GM18867 (cell line): ENCODE measurements at regions not wholly inside any gene's neighbourhood (a gene's known extent, or its start where the extent isn't known, plus 50 kb on each side); places are given as distances from the start of the nearest gene placed in this dataset.
"Not testable (repeated sequence)": the region's sequence is repeated elsewhere in the genome, so short reads cannot be mapped to it uniquely, and the experiment has no call there.

Source experiments
- ATAC-seq: cut with Tn5 transposase; IDR thresholded peaks from one replicate; pipeline ENCODE4 v1.9.1; 2021; ENCODE audit warnings: mild to moderate bottlenecking, moderate library complexity; ENCODE audit not compliant: unreplicated experiment

DNA sequence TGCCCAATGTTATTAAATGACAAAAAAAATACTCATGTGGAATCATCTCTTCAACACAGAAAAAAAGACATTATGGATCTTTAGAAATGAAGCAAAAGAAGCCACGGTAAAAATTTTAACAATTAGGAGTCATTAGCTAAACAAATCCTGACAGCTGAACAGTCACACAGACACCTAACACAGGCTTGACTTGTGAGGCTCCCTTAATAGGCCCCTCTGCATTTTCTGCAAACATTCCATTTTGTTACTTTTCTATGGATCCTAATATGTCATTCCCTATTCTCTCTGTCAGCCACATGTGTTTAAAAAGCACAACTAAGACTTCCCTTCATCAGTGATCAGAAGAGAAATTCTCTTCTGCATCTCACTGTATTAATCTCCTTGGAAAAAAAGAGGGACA is 1331.5 kb downstream of the CDH8 start:
- no peak for ATAC-seq

DNA sequence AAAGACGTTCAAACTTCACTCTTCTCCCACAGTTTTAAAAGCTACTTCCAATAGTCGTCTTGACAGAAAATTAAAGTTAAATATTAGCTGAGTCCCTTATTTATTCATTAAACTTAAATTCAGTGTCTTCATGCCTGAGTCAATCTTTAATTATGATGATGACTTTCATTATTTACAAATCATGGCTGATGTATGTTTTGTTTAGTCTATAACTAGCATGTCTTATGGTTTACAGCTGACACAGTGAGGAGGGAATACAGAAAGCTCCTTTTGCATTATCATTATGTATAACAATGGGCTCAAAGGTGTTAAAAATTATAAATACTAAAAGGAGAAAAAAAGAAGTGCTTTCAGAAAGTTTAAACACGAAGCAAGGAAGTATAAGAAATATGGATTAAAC is 1333.1 kb downstream of the CDH8 start:
- no peak for ATAC-seq

DNA sequence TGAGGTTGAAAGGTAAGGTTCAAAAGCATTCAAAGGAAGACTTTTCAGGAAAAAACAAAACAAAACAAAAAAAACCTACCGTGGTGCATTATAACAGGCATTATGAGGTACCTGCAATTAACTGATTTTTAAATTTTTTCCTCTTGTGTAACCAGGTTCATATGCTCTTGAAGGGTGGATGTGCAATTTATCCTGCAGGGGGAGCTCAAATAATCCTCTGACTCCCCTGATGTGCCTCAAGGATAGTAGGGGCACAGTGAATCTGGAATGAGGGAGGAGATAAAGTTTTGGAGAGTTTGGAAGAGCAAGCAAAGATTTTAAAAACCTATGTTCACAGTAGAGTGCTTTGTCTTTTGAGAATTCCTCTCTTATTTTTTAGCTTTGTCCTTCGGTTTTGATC is 1349.4 kb downstream of the CDH8 start:
- ATAC-seq, result no peak

DNA sequence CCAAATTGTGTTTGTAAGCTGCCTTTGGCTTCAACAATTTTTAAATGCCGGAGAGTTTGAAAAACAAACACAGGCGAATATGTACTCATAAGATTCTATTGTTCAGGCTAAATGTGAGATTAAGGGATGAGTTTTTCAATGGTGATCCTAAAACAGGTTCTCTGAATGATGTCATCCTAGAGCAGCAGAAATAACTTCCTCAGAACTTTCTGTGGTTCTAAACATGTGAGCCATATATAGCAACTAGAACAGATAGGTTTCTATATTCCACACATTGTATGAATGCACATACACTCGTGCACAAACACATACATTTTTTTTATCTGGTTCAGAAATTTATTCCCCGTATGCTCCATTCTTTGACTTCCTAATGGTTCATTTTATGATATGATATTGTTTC is 1352.2 kb downstream of the CDH8 start:
- peak; percentile 47 for ATAC-seq

DNA sequence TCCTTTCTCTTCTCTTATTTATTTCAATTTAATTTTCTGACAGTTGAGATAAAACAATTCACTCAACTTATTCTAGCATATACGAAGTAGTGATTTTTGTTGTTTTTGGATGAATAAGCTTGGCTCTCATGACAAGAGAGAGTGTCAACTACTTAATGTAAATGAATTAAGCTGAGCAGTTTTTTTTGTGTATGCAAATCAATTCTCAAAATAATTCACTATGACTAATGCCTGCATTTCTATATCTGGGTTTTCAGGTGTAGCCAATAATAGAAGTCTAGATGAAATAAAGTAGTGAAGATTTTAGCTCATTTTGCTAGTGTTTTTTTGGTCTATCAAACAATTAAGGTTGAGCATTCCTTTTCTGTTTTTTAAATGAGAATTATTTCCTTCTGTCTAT is 1354.0 kb downstream of the CDH8 start:
- peak; percentile 85 for ATAC-seq

DNA sequence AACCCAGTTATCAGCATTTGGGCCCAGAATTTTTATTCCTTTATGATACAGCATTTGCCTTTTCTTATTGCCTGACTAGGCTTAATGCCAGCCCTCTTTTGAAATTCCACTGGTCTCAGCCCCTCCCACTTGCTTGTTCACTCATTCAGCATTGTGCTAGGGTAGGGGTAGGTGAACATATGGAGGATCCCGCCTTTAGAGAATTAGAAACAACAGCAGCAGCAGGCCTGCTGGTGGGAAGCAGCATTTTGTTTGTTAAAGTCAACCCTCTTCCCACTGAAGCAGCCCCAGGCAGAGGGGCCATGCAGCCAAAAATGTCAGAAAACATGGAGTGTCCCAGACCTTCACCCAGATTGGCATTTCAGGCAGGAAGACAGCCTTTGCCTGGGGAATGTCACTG is 1355.2 kb downstream of the CDH8 start:
- ATAC-seq, result no peak

DNA sequence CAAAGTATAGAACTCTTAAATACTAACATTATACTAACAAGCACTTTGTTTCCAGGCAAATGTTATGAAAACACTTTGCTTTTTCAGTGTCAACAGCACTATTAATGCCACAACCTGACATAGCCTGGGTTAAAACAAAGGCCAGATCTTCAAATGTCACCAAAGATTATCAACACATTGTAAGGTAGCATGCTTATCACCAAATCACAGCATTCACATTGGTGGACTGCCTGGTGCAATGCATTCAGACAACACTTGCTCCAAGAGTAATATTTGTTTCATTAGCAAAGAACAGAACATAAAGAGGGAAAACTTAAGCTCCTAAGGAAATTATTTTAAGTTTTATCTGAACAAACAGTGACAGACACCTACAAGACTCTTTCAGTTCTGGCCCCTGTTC is 1361.2 kb downstream of the CDH8 start:
- ATAC-seq, result no peak

DNA sequence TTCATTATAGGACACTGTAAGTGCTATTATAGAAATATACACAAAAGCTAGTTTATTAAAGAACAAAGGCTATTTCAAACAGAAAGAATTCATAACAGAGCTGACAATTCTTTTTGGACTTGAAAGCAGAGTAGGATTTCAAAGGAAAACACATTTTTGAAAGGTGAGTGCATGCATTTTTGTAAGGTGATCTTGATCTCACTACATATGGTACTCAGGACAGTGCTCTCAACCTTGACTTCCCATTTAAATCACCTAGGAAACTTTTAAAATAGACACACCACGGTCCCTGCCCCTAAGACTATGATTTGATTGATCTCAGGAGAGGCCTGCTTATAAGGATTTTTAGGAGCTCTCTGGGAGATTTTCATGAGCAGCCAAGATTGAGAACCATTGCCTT is 1362.0 kb downstream of the CDH8 start:
- ATAC-seq, result no peak

DNA sequence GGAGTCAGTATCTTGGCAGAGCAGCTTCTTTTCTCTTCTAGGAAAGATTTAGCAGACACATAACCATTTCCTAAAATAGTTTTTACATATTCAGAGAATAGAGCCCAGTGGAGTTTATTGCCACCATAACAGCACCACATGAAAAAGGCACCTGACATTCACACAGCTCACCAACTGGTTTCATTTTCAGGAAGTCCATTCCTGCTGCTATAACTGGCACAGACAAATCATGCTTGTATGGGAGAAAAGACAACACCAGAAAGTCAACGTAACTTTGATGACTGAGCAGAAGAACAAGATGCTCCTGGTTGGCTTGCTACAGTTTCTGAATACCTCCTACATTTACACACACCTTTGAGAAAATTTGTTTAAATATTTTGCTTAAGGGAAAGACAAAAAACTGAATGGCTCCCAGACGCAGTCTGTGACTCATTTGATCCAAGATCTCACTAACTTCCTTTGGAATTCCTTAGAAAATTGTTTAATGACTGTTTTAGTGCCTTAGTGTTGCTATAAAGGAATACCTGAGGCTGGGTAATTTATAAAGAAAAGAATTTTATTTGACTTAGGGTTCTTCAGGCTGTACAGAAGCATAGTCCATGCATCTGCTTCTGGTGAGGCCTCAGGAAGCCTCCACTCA is 1380.6 kb downstream of the CDH8 start:
- no peak for ATAC-seq

DNA sequence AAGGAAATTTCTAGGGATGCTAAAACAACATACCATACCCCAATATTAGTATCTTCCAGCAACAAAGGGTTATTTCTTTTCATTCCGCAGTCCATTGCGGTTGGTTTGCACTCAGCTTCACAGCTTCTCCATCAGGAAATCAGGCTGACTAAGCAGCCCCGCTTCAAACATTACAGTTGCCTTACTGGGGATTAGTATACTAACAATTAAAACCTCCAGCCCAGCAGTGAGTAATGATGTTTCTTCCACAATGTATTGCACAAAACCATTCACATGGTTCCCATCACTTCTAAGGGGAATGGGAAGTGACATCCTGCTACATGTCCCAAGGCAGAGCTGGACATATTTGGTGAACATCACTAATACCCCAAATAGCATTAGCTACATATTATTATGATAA is 1384.9 kb downstream of the CDH8 start:
- no peak for ATAC-seq

DNA sequence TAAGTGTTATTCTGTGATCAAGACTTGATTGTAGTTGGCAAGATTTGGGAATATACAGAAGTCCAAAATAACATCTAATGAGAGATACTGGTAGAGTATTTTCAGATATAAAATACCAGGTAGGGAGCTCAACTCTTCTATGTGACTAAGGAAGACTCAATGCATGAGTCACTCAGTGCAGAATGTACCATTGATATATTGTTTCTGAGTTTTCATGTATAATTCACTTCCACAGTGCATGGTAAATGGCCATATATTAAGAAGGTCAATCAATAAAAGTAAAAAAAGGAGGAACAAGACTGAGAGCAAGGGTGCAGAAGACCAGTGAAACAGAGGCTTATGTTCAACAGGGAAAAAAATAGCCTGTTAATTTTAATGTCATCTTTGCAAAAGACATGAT is 1387.9 kb downstream of the CDH8 start:
- ATAC-seq, result no peak

DNA sequence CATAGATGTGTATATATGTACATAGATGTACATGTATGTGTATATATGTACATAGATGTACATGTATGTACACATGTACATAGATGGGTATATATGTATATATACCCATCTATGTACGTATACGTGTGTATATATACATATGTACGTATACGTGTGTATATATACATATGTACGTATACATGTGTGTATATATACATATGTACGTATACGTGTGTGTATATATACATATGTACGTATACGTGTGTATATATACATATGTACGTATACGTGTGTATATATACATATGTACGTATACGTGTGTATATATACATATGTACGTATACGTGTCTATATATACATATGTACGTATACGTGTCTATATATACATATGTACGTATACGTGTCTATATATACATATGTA is 1388.8 kb downstream of the CDH8 start:
- ATAC-seq, result not testable (repeated sequence)

DNA sequence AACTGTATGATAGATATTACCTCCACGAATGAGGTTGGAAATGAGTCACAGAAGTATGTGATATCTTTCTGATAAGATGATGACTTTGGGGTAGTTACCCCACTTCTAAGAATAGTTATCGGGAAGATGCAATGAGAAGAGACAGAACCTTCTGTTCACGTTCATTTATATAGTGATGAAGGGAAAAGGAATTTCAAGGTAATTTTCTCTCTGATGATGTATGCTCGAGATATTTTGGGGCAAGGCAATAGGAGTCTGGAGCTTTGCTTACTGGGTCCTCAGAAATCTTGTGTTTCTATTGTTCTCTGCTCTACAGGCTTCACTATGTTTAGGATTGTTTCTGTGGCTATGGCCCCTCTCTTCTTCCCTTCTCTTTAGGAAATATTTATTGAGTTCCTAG is 1389.6 kb downstream of the CDH8 start:
- no peak for ATAC-seq

DNA sequence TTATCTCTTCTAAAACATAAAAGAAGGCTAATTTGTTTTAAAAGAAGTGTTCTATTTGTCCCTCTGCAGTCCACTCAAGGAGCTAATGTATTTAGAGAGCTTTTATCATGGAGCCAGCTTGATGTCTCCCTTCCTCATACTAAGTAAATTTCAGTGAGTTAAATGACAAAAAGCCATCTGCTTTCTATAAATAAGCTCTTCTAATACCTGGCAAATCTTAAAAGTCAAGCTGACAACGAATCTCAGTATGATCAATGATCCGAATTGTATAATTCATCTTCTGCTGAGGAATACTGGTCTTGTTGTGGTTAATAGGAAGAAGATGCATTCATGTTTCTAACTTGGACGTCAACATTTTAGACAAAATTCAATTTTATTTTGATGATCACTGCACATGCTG is 1390.7 kb downstream of the CDH8 start:
- no peak for ATAC-seq

DNA sequence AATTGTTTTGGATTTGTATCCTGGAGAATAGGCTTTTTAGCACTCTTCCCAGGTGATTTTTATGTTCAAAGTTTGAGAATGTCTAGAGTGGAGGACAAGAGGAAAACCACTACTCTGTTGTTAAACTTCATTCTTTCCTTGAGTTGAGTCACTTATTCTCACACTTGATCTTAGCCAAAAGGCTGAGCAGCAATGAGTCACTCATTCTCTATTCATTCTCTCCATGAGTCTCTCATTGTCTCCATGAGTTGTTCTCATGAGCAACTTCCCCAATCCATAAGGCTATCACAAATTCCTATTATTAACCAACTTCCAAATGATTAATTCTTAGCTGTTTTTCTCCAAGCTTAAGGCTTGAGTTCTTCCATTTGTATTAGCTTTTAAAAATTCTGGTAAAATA is 1393.3 kb downstream of the CDH8 start:
- no peak for ATAC-seq

DNA sequence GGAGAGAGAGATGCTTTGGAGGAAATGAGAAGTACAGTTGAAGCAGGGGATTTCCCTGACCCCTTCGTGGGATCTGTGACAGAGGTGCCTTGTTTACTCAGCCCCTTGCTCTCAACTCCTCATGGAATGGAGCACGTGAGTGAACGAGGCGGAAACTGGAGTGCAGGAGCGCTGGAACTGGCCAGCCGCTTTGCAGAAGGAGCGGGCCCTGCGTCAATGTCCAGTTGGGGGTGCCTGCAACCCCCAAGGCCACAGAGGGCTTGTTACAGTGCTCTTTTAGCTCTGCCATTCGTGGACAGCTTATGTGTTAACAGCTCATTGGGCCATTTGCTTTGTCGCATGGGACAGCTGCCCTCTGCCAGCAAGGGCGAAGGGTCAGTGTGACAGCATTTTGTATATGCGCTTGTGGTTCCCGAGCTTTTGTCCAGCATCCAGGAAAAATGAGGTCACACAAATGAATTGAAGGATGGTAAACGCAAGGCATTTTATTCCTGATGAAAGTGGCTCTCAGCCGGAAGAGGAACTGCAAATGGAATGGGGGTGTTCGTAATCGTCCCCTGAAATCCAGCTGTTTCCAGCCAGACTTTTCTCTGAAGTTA is 1395.1 kb downstream of the CDH8 start:
- ATAC-seq, result no peak

DNA sequence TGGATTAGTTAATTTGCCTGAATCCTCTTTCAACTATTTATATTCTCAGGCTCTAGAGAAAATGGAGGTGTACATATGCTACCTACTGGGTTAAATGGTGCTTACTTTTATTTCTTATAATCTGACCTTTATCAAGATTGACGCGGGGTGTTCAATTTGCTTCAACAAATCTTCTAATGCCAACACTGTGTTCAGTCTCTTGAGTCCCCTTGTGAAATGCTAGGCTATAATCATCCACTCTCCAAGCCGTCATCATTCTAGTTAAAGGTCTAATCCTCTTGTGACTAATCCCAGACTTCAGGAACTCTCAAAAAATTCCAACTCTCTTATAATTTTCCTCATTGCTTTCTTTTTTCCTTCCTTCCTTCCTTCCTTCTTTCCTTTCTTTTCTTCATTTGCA is 1396.2 kb downstream of the CDH8 start:
- no peak for ATAC-seq

DNA sequence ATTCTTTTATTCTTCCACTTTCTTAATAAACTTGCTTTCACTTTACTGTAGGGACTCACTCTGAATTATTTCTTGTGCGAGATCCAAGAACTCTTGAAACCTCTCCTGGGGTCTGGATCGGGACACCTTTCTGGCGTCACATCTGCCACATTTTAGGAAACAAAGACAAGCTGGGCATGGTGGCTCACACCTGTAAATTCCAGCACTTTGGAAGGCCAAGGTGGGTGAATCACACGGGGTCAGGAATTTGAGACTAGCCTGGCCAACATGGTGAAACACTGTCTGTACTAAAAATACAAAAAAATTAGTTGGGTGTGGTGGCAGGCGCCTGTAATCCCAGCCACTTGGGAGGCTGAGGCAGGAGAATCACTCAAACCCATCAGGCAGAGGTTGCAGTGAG is 1399.6 kb downstream of the CDH8 start:
- not testable (repeated sequence) for ATAC-seq

DNA sequence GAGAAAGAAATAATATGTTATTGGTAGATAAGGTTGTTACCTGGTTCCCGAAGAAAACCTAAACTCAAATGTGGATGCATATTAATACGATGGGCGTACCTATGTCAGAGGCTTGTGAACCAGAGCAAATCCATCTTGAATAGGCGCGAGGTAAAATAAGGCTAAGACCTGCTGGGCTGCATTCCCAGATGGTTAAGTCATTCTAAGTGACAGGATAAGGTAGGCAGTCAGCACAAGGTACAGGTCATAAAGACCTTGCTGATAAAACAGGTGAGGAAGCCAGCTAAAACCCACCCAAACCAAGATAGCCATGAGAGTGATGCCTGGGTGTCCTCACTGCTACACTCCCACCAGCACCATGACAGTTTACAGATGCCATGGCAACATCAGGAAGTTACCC is 1400.1 kb downstream of the CDH8 start:
- ATAC-seq, result no peak

DNA sequence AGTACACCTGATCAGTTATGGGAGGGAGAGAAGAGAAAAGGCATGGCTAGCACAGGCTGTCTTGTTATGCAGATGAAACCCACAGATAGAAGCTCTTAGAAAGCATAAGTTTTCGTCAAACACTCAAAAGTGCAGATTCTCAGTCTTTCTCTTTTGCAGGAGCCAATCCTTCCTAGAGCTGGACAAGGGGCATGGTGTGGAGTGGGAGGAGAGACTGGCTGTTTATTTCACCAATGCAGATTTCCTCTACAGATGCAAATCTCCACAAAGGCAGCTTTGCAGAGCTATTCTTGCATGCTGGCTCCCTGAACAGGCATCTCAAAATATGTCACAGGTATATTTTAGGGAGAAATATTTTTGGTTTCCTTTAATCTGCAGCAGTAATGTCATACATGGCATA is 1400.7 kb downstream of the CDH8 start:
- no peak for ATAC-seq

DNA sequence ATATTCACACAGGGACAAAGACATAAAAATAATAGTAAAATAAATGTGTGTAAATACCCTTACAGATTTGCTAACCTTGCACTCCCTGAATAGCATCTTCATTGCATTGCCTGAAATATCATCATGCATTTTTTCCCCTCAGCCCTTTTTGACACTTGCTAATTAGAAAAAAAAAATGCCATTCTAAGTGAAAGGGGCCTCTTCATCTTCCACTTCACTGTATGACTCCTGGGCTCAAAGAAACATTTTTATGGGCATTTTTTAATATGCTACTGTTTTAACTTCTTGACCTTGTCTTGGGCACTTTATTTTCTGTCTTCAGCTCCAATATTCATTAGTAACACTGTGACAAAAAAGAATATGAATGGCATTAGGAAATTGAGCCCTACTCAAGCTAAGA is 1424.4 kb downstream of the CDH8 start:
- ATAC-seq, result no peak

DNA sequence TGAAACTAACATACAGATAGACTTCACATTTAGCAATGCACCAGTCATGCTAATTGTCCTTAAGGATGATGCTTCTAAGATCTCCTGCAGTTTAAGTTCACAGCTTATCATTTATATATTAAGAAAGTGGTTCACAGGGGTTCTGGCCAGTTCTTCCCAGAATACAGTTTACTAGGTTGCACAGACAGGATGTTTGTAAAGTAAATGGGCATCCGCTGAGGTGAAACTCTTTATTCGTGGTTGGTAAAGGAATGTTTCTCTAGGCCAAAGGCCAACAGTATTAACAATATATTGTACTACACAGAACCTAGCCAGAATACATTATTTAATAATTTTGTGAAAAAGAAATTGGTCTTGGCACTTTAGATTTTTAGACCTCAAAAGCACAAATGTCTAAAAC is 1427.3 kb downstream of the CDH8 start:
- ATAC-seq, result no peak

DNA sequence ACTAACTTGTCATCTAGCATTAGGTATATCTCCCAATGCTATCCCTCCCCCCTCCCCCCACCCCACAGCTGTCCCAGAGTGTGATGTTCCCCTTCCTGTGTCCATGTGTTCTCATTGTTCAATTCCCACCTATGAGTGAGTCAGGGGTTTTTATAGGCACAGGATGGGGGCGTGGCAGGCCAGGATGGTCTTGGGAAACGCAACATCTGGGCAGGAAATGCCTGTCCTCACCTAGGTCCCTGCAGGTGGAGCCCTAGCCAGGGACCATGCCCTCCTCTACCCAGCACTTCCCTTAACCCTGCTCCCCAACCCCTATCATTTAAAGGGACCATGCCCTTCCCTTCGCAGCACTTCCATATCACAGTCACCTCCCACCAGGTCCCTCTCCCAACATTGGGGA is 1430.6 kb downstream of the CDH8 start:
- ATAC-seq, result not testable (repeated sequence)
